ENCODE measurements at regions not wholly inside any gene's neighbourhood (a gene's known extent, or its start where the extent isn't known, plus 50 kb on each side); places are given as distances from the start of the nearest gene placed in this dataset.

DNA sequence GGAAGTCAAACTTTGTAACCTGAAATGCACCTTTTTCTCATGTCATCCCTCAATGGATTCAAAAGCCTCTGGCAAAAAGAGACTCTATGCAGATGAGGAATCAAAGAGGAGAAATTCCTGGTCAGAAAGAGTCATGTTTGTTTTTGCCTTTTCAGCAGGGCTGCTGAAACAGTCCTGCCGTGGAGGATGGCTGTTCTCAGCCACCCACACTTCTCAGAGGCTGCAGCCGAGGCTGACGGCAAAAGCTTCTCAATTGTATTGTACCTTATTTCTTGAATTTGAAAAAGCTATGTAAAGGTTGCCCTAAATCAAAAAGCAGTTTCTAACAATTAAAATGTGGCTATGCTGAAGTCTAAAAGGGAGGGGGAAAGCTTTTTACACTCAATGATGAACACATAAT lies 385.3 kb downstream of the KCTD12 start:
- DNase-seq (ENCODE audit: low read depth in 1 of 2, low spot score in 2 of 2) (no peak), FAIRE-seq (no peak)
- 75% methylated on average over 3 of the region's 3 CpGs; no CpG with 5 or more reads in 1 of the 2 experiments for WGBS, 2 experiments (ENCODE audit: extremely low coverage in 1 of 2, insufficient coverage in 1 of 2, insufficient read length in 1 of 2, insufficient replicate concordance in 2 of 2, low coverage in 1 of 2, low lambda C conversion rate in 2 of 2, missing lambda C conversion rate in 1 of 2)
- no peaks in the 10 kb centered on the region for H3K4me1 ChIP-seq (replicated peaks in 1 of 4; ENCODE audit: control insufficient read depth in 3 of 4, insufficient read depth in 4 of 4, low read length in 3 of 4)
- ChIA-PET CTCF (ENCODE audit: partially characterized antibody) (interaction anchor here (0.9 to 2.1 kb wide), 3 partner anchors 325 to 805 kb away, joined by 3 to 7 read pairs (median 4); no protein-coding TSS in a partner anchor), POLR2A (ENCODE audit: partially characterized antibody) (no interaction called here)
- H2BK15ac ChIP-seq (ENCODE audit: low read length) = no peak overlapping the region
- H3K9ac ChIP-seq (replicated peaks in 1 of 4; ENCODE audit: extremely low read depth in 1 of 4, low read depth in 3 of 4, low read length in 3 of 4) = no peak overlapping the region
- no peak overlapping the region for H2AK5ac ChIP-seq (ENCODE audit: low read depth, low read length)
- no peaks in the 10 kb centered on the region for H3K27me3 ChIP-seq (replicated peaks in 1 of 4; ENCODE audit: control insufficient read depth in 3 of 4, extremely low read depth in 1 of 4, insufficient read depth in 3 of 4, low read length in 3 of 4)
- H3K23ac ChIP-seq (ENCODE audit: insufficient read length) = no peak overlapping the region
- no peak overlapping the region for H3K4me2 ChIP-seq (ENCODE audit: insufficient read depth in 1 of 2, low read depth in 2 of 2, low read length in 2 of 2)
- no peak overlapping the region for H3K27ac ChIP-seq (ENCODE audit: low read depth, low read length)
- H3K9me3 ChIP-seq (ENCODE audit: insufficient read depth in 2 of 2, low read depth in 1 of 2, low read length in 1 of 2) = no peaks in the 10 kb centered on the region
- H2BK120ac ChIP-seq (replicated peaks; ENCODE audit: low read depth, low read length) = no peak overlapping the region
- no peak overlapping the region for H3K14ac ChIP-seq (ENCODE audit: insufficient read length)
- TF ChIP-seq FOSL1 (IDR thresholded peaks at IDR 0.05; ENCODE audit: insufficient read depth, low read depth, low read length) (no peak), KDM4A (IDR thresholded peaks at IDR 0.05; ENCODE audit: low read depth, low read length, severe bottlenecking) (no peak), POLR2A (IDR thresholded peaks at IDR 0.05; ENCODE audit: control extremely low read depth in 1 of 2, low read depth in 2 of 2, low read length in 2 of 2) (no peak), RBBP5 (IDR thresholded peaks at IDR 0.05; ENCODE audit: borderline replicate concordance, low read depth, low read length) (no peak), SP4 (IDR thresholded peaks at IDR 0.05; ENCODE audit: low read length) (no peak), SIX5 (IDR thresholded peaks at IDR 0.05; ENCODE audit: low read depth, low read length) (no peak), SRF (IDR thresholded peaks at IDR 0.05; ENCODE audit: low read depth, low read length) (no peak)
- H2BK12ac ChIP-seq (ENCODE audit: low read depth, low read length) = no peak overlapping the region
- no peaks in the 10 kb centered on the region for H3K23me2 ChIP-seq (ENCODE audit: low read depth, low read length)
- H3K4me3 ChIP-seq (ENCODE audit: extremely low read depth in 1 of 4, insufficient read depth in 2 of 4, low read depth in 3 of 4, low read length in 4 of 4) = no peak overlapping the region
- no peak overlapping the region for H3K56ac ChIP-seq (replicated peaks; ENCODE audit: insufficient read length, low read depth, low read length)
- H3K79me1 ChIP-seq (ENCODE audit: low read depth, low read length) = no peaks in the 10 kb centered on the region
- no peaks in the 10 kb centered on the region for H3K79me2 ChIP-seq (ENCODE audit: control insufficient read depth in 1 of 2, insufficient read depth in 2 of 2, low read length in 2 of 2)
- no peak overlapping the region for H2BK20ac ChIP-seq (ENCODE audit: low read length)
- H3K18ac ChIP-seq (ENCODE audit: extremely low read depth, low read length) = no peak overlapping the region
- no peaks in the 10 kb centered on the region for H4K20me1 ChIP-seq (replicated peaks in 1 of 2; ENCODE audit: control insufficient read depth in 1 of 2, insufficient read depth in 2 of 2, low read length in 2 of 2)
- H2AFZ ChIP-seq (ENCODE audit: low read length) = no peak overlapping the region
- H3K4ac ChIP-seq (replicated peaks; ENCODE audit: insufficient read length, low read depth, low read length) = no peak overlapping the region
- H3K36me3 ChIP-seq (ENCODE audit: control insufficient read depth in 2 of 4, insufficient read depth in 4 of 4, low read length in 3 of 4) = no peaks in the 10 kb centered on the region
- H4K5ac ChIP-seq (ENCODE audit: insufficient read length, low read depth, low read length) = no peak overlapping the region
- no peak overlapping the region for H4K91ac ChIP-seq (replicated peaks; ENCODE audit: insufficient read length, low read length)
- no peak overlapping the region for H2BK5ac ChIP-seq (ENCODE audit: low read depth, low read length)
- no peak overlapping the region for H4K8ac ChIP-seq (ENCODE audit: extremely low read depth, insufficient read depth, low read length)

All from H1 (cell line).